ENCODE measurements at regions not wholly inside any gene's neighbourhood (a gene's known extent, or its start where the extent isn't known, plus 50 kb on each side); places are given as distances from the start of the nearest gene placed in this dataset.
"Not testable (repeated sequence)": the region's sequence is repeated elsewhere in the genome, so short reads cannot be mapped to it uniquely, and the experiment has no call there.

DNA sequence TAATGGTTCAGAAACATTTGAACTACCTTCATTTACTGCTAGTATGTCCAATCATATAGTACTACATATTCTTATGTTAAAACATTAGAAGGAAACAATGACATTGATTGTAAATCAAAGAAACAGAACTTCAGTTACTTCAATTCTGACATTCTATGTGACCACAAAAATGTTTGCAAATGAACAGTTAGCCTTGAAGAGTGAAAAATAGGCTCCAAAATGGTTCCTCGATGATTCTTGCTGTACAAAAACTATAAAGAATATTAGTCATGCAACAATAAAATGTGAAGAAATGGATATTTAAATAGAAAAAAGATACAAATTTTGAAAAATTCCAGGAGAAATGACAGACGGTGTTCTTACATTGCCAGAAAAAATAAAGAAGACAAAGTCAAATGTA is 686.9 kb downstream of the BCKDHB start:
- TF ChIP-seq, protein P1, sequence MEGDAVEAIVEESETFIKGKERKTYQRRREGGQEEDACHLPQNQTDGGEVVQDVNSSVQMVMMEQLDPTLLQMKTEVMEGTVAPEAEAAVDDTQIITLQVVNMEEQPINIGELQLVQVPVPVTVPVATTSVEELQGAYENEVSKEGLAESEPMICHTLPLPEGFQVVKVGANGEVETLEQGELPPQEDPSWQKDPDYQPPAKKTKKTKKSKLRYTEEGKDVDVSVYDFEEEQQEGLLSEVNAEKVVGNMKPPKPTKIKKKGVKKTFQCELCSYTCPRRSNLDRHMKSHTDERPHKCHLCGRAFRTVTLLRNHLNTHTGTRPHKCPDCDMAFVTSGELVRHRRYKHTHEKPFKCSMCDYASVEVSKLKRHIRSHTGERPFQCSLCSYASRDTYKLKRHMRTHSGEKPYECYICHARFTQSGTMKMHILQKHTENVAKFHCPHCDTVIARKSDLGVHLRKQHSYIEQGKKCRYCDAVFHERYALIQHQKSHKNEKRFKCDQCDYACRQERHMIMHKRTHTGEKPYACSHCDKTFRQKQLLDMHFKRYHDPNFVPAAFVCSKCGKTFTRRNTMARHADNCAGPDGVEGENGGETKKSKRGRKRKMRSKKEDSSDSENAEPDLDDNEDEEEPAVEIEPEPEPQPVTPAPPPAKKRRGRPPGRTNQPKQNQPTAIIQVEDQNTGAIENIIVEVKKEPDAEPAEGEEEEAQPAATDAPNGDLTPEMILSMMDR (IDR thresholded peaks at IDR 0.05) = no peak
- no peak for TF ChIP-seq POLR2A (IDR thresholded peaks at IDR 0.05)
- Histone ChIP-seq H3K4me3 (no peak overlapping the region), H3K27me3 (no peaks in the 10 kb centered on the region), H3K9me3 (peaks cover 0 to 3% (median 0%) of the 10 kb centered on the region in 4 donors), H3K4me1 (no peaks in the 10 kb centered on the region), H3K36me3 (no peaks in the 10 kb centered on the region), H3K27ac (no peak overlapping the region)
- intact Hi-C loops (cut with DNase I) = no loop called here
- WGBS (ENCODE audit: insufficient coverage, low coverage, low lambda C conversion rate, missing lambda C conversion rate) = 67% methylated on average over 2 of the region's 2 CpGs
- no peak for DNase-seq
- ATAC-seq = no peak

GRCh38 chr6:80792151-80792550 is 685.7 kb downstream of the BCKDHB start:
- TF ChIP-seq POLR2A (IDR thresholded peaks at IDR 0.05) = no peak
- TF ChIP-seq, protein P1 (IDR thresholded peaks at IDR 0.05) = no peak
- H3K27ac ChIP-seq = no peak overlapping the region

DNA sequence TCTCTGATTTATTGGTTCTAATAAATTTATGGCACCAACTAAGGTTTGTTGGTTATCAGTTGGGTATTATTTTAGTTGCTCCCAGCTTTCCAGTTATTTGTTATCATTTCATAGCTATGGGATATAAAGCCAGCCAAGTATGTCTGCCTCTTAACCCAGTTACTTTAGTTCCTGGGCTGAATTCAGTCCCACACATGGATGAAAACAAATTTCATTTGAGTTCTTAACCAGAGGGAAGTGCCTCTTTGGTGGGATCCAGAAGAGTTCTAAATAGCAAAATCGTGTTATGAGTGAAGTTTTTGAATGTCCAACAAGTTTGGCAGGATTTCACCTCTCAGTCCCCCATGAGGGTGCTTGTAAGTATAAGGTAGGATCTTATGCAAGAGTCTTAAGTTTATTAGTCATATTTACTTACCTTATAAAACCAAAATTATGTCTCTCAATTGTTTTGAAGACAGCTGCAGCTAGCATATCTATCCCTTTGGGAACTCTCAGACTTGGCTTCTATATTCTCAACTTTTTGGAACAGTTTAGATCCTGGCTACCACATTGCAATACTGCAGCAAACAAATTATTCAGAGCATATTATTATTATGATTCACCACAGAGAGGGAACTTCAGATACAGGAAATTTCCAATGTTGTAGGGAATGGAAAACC is 683.6 kb downstream of the BCKDHB start:
- 14% methylated on average over 1 of the region's 1 CpG for WGBS (ENCODE audit: insufficient coverage, low coverage, low lambda C conversion rate, missing lambda C conversion rate)
- H3K4me3 ChIP-seq = no peak overlapping the region
- H3K4me1 ChIP-seq = no peaks in the 10 kb centered on the region
- H3K9me3 ChIP-seq = no peaks in the 10 kb centered on the region
- H3K27ac ChIP-seq = no peak overlapping the region
- no peak for TF ChIP-seq POLR2A (IDR thresholded peaks at IDR 0.05)
- TF ChIP-seq, protein P1 (IDR thresholded peaks at IDR 0.05) = no peak
- DNase-seq = no peak
- no peak for ATAC-seq
- intact Hi-C loops (cut with DNase I) = no loop called here
- no peaks in the 10 kb centered on the region for H3K36me3 ChIP-seq
- no peaks in the 10 kb centered on the region for H3K27me3 ChIP-seq

More at GRCh38 chr6:80792151-80792550, 685.7 kb downstream of the BCKDHB start:
- Histone ChIP-seq H3K27me3 (no peaks in the 10 kb centered on the region), H3K4me1 (no peaks in the 10 kb centered on the region), H3K4me3 (no peak overlapping the region), H3K36me3 (no peaks in the 10 kb centered on the region), H3K9me3 (no peaks in the 10 kb centered on the region)
- ATAC-seq (no peak), DNase-seq (no peak)
- intact Hi-C loops (cut with DNase I) = no loop called here

DNA sequence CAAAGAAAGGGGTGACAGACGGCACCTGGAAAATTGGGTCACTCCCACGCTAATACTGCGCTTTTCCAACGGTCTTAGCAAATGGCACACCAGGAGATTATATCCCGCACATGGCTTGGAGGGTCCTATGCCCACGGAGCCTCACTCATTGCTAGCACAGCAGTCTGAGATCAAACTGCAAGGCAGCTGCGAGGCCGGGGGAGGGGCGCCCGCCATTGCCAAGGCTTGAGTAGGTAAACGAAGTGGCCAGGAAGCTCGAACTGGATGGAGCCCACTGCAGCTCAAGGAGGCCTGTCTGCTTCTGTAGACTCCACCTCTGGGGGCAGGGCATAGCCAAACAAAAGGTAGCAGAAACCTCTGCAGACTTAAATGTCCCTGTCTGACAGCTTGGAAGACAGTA is 676.8 kb downstream of the BCKDHB start:
- H3K4me1 ChIP-seq; H3K36me3 ChIP-seq; H3K27me3 ChIP-seq; H3K9me3 ChIP-seq; intact Hi-C loops (cut with DNase I); DNase-seq; H3K4me3 ChIP-seq; H3K27ac ChIP-seq; ATAC-seq: not testable (repeated sequence)
- WGBS (ENCODE audit: insufficient coverage, low coverage, low lambda C conversion rate, missing lambda C conversion rate) = 84% methylated on average over 5 of the region's 12 CpGs

DNA sequence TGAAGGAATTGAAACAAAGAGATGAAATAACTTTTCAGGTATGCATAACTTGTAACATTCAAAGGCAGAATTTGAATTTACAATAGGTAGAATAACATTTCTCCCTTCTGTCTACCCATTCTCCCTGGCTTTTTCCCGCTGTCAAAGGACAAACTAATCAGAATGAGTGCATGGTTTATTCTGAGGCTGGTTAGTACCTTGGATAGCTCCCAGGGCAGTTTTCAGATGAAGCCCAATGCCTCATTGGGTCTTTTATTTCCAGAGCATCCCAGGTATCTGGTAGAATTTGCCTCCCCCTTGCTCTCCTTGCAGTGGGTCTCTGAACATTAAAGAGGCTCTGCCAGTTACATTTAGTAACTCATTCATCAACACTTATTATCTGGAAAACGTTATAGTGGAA is 665.5 kb downstream of the BCKDHB start:
- H3K27ac ChIP-seq = no peak overlapping the region
- no peak for DNase-seq
- no peaks in the 10 kb centered on the region for H3K36me3 ChIP-seq
- H3K4me3 ChIP-seq = no peak overlapping the region
- no peak for TF ChIP-seq POLR2A (IDR thresholded peaks at IDR 0.05)
- TF ChIP-seq, protein P1 (IDR thresholded peaks at IDR 0.05) = no peak
- intact Hi-C loops (cut with DNase I) = no loop called here
- H3K9me3 ChIP-seq = no peaks in the 10 kb centered on the region
- H3K4me1 ChIP-seq = no peaks in the 10 kb centered on the region
- no peak for ATAC-seq
- WGBS (ENCODE audit: insufficient coverage, low coverage, low lambda C conversion rate, missing lambda C conversion rate) = 23% methylated on average over 2 of the region's 2 CpGs
- no peaks in the 10 kb centered on the region for H3K27me3 ChIP-seq
